ENCODE measurements at regions not wholly inside any gene's neighbourhood (a gene's known extent, or its start where the extent isn't known, plus 50 kb on each side); places are given as distances from the start of the nearest gene placed in this dataset.

- TF ChIP-seq, protein P1, sequence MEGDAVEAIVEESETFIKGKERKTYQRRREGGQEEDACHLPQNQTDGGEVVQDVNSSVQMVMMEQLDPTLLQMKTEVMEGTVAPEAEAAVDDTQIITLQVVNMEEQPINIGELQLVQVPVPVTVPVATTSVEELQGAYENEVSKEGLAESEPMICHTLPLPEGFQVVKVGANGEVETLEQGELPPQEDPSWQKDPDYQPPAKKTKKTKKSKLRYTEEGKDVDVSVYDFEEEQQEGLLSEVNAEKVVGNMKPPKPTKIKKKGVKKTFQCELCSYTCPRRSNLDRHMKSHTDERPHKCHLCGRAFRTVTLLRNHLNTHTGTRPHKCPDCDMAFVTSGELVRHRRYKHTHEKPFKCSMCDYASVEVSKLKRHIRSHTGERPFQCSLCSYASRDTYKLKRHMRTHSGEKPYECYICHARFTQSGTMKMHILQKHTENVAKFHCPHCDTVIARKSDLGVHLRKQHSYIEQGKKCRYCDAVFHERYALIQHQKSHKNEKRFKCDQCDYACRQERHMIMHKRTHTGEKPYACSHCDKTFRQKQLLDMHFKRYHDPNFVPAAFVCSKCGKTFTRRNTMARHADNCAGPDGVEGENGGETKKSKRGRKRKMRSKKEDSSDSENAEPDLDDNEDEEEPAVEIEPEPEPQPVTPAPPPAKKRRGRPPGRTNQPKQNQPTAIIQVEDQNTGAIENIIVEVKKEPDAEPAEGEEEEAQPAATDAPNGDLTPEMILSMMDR (IDR thresholded peaks at IDR 0.05) = no peak
- TF ChIP-seq POLR2A (IDR thresholded peaks at IDR 0.05) (no peak), EP300 (IDR thresholded peaks at IDR 0.05) (no peak)
- Histone ChIP-seq H3K4me3 (no peak overlapping the region), H3K4me1 (no peaks in the 10 kb centered on the region), H3K36me3 (no peaks in the 10 kb centered on the region), H3K27ac (no peak overlapping the region), H3K27me3 (no peaks in the 10 kb centered on the region), H3K9me3 (no peaks in the 10 kb centered on the region)
- 65 to 68% methylated on average over 7 of the region's 7 CpGs for WGBS, 2 donors
- no peak for DNase-seq (ENCODE audit: low spot score in 2 of 2)
Observed at GRCh38 chr7:47661051-47661714, 79.3 kb upstream of the TNS3 start.

- no peak overlapping the region for H3K27ac ChIP-seq
- WGBS, 2 donors = 89 to 94% methylated on average over 11 to 12 of the region's 12 CpGs
- peaks cover 0 to 4% (median 2%) of the 10 kb centered on the region in 4 donors for H3K4me1 ChIP-seq
- no peak for DNase-seq (ENCODE audit: low spot score in 2 of 2)
- no peak overlapping the region for H3K4me3 ChIP-seq
- no peaks in the 10 kb centered on the region for H3K9me3 ChIP-seq
- H3K36me3 ChIP-seq = no peaks in the 10 kb centered on the region
- TF ChIP-seq EP300 (IDR thresholded peaks at IDR 0.05) = no peak
- TF ChIP-seq, protein P1 (IDR thresholded peaks at IDR 0.05) = no peak
- no peak for TF ChIP-seq POLR2A (IDR thresholded peaks at IDR 0.05)
- no peaks in the 10 kb centered on the region for H3K27me3 ChIP-seq
Observed at GRCh38 chr7:47659664-47660462, 78.0 kb upstream of the TNS3 start.

DNA sequence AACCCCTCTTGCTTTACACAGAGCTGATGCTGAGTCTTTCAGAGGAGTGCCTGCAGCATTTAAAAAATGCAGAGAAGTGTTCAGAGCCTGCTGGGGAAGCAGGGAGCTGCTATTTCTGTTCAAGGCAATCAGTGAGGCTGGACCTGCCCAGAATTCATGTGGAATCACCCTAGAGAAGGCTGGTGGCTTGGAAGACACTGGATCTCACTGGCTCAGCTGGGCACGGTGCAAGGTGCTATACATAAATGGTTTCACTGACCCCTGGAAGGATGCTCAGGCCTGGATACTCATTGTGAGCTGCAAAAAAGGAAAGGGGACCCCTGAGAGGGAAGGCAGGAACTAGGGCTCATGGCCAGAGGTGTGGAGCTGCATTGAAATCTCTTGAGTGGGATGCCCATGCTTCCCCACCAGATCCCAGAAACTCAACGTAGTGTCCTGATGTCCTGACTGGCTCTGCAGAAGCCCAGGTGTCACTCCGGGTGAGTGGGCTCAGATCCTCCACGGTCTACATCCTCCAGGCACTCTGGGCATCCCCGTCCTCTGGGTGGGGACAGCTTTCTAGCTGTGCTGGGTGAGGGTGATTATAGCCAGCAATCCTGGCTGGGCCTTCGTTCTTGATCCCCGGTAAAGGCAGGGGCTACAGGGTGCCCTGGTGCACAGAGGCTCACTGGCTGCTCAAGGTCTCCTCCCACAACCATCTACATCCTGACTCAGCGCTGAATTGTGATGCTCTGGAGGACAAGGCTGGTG, 77.2 kb upstream of the TNS3 start:
- Histone ChIP-seq H3K27me3 (no peaks in the 10 kb centered on the region), H3K4me3 (no peak overlapping the region), H3K36me3 (no peaks in the 10 kb centered on the region), H3K9me3 (no peaks in the 10 kb centered on the region), H3K27ac (no peak overlapping the region), H3K4me1 (peaks cover 0 to 11% (median 3%) of the 10 kb centered on the region in 4 donors)
- no peak for DNase-seq (ENCODE audit: low spot score in 2 of 2)
- WGBS, 2 donors = 85 to 95% methylated on average over 8 of the region's 8 CpGs
- TF ChIP-seq EP300 (IDR thresholded peaks at IDR 0.05) = no peak
- TF ChIP-seq, protein P1 (IDR thresholded peaks at IDR 0.05) = no peak
- TF ChIP-seq POLR2A (IDR thresholded peaks at IDR 0.05) = no peak

DNA sequence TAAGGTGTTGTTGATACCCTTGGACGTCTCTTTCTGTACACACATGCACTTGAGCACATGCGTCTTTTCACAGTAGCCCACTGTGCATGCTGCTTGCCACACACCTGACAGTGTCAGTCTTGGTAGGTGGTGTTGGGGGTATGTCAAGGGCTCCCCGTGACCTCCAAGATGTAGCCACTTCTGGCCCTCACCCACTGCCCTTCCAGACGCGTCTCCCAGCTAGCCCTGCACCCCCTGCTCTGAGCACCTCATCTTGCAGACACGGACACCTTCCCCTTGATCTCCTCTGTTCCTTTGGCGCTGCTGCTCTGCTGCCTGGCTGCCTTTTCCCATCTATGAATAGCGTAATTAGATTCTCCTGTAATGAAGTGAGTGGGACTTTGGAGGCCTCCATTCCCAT, 75.2 kb upstream of the TNS3 start:
- Histone ChIP-seq H3K27ac (no peak overlapping the region), H3K9me3 (no peaks in the 10 kb centered on the region), H3K36me3 (no peaks in the 10 kb centered on the region), H3K27me3 (no peaks in the 10 kb centered on the region), H3K4me3 (no peak overlapping the region), H3K4me1 (peaks cover 0 to 20% (median 8%) of the 10 kb centered on the region in 4 donors)
- WGBS, 2 donors = 92 to 95% methylated on average over 8 of the region's 8 CpGs
- TF ChIP-seq, protein P1 (IDR thresholded peaks at IDR 0.05) = no peak
- TF ChIP-seq EP300 (IDR thresholded peaks at IDR 0.05) (no peak), POLR2A (IDR thresholded peaks at IDR 0.05) (no peak)
- no peak for DNase-seq (ENCODE audit: low spot score in 2 of 2)
